HG02571 (cell line): ENCODE measurements at regions not wholly inside any gene's neighbourhood (a gene's known extent, or its start where the extent isn't known, plus 50 kb on each side); places are given as distances from the start of the nearest gene placed in this dataset.

Experiments used
- ATAC-seq: cut with Tn5 transposase; IDR thresholded peaks from one replicate; pipeline ENCODE4 v1.9.1; 2021; ENCODE audit warnings: mild to moderate bottlenecking, moderate library complexity; ENCODE audit not compliant: unreplicated experiment

DNA sequence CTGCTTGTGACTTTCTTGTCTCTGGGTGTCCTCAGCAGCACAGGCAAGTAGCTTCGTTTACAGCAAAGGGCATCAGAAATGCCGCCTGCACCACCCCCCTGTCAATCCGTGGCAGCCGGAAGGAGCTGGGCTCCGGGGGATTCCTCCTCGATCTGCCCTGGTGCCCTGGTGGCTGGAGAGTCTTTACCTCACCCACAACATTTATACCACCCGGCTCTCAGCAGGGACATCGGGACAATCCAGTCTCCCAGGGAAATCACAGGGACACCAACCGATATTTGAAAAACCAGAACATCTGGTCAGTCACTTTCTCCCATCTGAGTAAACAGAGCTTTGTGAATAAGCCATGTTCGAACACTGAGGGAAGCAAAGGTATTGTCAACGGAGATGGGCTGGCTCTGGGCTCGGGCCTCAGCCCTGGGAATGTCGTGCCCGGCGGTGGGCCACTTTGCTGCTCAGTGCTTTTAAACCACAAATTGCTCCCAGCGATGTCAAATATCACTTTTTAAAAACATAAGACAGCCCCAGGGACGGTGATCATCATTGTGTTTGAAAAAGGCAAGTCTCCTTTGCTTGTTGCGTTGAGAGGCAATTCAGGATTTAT, 210.0 kb upstream of the SALL3 start:
- ATAC-seq = no peak

GRCh38 chr18:78770139-78770822, 209.3 kb upstream of the SALL3 start:
- ATAC-seq = no peak

- ATAC-seq = no peak
These were observed 208.8 kb upstream of the SALL3 start for GRCh38 chr18:78770823-78771139.

DNA sequence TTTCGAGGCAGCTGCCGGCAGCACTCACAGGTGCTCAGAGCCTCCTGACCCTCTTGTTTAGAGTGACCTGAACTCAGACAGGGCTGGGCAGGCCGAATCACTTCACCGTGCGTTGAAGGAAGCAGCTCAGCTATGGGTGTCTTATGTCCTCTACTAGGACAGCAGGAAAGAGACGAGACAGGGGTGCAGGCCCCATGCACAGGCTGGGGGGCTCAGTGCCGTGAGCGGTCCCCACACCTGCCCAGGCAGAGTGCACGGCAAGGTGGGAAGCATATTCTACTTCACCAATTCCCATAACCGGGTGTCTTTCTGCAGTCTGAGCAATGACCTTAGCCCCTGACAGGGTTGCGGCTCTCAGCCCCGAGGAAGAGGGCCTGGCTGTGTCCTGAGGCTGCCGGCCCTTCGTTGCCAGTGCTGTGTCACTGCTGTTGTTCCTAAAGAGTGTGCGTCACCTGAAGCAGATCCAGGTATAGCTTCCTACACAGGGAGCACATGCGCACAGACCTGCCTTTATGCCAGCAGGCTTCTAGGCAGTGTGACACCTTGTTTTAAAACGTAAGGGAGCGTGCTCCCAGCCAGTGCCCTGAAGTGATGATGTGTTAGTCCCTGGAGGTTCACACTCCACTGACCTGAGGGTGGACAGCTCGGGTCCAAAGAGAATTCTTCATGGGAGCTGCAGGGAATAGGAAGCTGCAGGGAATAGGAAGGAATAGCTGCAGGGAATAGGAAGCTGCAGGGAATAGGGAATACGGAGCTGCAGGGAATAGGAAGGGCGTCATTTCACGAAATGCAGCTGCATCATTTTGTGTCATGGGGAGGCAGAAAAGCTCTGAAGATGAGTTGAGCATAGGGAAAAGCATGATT, 207.9 kb upstream of the SALL3 start:
- ATAC-seq = no peak

GRCh38 chr18:78772360-78773302, 207.0 kb upstream of the SALL3 start:
- no peak for ATAC-seq

- ATAC-seq = no peak
These were observed 206.3 kb upstream of the SALL3 start for GRCh38 chr18:78773303-78773755.

DNA sequence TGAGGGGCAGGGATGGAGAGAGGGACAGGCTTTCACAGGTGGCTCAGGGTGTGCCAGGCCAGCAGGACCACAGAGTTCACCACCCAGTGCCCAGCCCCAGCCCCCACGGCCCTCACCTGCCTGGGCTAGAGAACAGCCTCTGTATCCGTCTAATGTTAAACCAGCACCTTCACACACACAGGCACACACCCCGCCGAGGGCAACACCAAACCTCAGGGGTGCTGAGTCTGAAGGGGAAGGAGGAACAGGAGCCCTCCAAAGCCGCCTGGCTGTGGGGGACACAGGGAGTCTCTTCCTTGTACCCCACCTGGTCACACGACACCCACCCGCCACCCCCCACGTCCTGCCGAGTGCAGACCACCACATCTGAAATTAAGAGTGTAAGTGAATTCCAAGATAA, 205.8 kb upstream of the SALL3 start:
- no peak for ATAC-seq

GRCh38 chr18:78774741-78775141, 204.9 kb upstream of the SALL3 start:
- no peak for ATAC-seq

- ATAC-seq = no peak
These were observed 203.5 kb upstream of the SALL3 start for GRCh38 chr18:78776151-78776550.

GRCh38 chr18:78776706-78777285, 202.8 kb upstream of the SALL3 start:
- ATAC-seq = no peak

DNA sequence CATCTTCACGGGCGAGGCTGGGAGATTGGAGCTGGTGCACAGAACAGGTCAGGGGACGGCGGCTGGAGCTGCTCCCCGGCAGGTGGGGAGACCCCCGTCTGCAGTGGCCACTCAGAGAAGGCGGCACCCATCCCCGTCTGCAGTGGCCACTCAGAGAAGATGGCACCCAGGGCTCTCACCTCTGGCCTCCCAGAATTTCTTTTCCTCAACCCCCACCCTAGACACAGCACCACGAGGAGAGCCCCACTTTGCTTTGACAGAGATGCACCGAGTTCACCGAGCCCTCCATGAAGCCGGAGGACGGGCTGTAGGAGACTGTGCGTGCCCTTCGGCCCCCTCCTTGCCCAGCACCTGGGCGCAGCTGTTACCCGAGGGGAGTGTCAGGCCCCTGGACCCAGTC, 201.6 kb upstream of the SALL3 start:
- ATAC-seq = no peak

DNA sequence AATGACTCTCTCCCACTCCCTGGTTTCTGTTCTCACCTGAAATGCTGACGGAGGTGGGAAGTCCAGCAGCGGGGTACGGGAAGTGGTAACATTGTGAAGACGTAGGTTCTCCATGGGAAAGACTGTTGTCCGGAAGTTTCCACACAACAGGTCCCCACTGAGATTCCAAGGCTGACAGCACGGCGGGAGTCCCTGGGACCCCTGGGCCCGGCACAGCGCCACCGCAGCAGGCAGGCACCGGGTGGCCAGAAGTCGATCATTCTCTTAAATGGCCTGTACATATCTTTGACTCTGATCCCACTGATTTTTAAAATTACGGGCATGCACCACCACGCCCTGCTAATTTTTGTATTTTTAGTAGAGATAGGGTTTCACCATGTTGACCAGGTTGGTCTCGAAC, 201.0 kb upstream of the SALL3 start:
- no peak for ATAC-seq

DNA sequence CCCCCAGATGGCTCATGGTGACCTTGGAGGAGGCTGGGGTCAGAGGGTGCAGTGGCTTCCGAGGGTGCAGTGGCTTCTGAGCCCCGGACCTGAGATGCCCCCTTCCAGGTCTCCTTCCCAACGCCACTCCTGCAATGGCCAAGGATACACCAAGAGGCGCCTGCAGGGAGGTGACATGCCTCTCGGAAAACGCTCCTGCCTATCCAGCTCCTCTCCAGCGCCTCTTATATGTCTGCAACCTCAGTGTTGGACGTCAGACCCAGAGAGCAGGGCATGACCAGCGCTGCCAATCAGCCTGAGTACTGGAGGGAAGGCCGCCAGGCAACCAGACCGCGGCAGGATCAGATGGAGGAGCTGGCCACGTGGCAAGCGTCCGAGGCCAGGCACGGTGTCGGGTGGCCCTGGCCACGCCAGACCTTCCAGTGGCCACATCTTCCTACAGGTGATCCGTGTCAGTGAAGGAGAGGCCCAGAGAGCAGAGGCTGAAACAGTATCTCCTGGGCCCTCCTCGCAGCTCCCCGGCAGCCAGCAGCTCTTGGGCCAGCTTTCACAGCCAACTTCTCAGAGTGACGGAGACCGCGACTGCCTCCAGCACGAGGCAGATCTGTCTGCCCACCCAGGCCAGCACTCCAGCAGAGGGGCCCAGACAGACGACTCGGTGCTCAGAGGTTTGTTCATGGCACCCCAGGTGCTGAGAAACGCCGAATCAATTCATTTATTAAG, 199.5 kb upstream of the SALL3 start:
- no peak for ATAC-seq

DNA sequence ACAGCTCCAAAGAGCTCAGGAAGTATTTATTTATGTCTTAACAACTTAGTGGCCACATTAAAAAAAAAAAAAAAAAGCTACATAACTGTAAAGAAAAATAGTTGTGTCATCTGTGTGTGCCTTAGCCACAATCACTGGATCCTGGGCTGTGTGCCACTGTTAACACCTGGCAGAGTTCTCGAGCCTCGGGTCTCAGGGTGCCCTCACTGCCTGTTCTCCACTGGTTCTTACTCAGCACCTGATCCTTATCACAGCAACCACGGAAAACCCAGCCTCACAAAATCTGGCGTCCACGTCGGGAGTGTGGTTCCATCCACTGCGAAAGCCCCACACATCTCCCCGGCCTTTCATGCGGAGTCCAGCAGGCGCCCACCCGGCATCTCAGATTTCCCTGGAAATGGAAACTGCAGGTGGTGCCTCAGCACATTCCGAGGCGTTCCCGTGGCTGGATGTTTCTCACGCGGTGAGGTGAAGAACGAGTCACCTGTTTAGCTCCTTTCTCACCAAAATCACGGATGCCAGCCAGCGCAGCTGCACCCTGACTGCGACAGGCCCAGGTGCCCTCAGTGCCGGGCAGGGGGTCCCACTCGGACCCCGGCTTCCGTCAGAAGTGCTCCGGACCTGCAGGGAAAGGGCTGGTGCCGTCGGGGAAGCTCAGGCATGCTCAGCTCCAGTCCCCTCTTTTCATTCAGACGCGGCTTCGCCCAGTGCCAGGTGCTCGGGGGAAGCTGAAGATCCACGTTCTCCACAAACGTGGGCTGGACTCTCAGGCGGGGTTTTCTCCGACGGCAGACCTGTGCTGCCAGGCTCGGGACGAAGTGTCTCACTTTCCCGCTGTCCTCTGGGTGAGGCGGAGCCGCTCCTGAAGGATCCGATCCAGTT, 198.7 kb upstream of the SALL3 start:
- no peak for ATAC-seq

DNA sequence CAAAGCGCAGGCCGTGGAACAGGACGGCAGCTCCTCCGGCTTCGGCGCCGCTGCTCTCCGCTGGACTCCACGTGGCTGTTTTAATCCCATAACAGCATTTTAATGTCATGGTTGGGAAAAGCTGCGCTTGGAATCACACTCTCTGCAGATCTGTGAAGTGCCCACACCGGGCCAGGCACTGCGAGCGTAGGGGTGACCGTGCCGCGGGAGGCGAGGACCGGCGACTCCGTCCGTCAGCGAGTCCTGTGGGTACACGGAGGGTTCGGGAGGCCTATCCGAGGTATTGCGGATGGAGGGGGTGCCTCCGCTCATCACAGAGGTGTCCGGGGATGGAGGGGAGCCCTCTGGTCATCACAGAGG, 198.0 kb upstream of the SALL3 start:
- no peak for ATAC-seq

GRCh38 chr18:78782951-78783563, 196.6 kb upstream of the SALL3 start:
- ATAC-seq = no peak

- no peak for ATAC-seq
These were observed 196.1 kb upstream of the SALL3 start for GRCh38 chr18:78783564-78783960.

DNA sequence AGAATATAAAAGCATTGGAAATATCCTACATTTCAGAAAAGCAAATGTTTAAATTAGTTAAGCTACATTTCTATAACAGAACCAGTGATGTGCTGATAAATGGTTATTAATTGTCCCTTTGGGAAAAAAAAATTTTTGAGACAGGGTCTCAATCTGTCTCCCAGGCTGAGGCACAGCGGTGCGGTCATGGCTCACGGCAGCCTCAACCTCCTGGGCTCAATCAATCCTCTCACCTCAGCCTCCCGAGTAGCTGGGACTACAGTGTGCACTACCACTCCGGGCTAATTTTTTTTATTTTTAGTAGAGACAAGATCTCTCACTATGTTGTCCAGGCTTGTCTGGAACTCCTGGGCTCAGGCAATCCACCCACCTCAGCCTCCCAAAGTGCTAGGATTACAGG, 194.8 kb upstream of the SALL3 start:
- no peak for ATAC-seq

DNA sequence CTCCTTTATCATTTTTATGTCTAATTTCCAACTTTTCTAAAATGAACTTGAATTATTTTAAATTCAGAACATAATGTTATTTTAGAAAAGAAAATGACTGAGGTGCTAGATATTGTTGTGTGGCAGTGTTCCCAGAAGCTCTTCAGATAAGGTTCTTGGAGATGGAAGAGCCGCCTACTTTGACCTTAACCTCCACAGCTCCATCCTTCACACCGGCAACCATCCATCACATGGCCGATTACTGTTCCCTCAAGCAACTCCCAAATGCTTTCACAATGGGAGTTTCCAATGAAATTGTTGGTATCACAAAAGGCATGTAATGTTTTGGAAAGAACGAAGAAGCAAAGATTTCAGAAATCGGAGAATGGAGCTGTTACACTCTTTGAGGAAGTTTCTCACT, 193.9 kb upstream of the SALL3 start:
- ATAC-seq = no peak
